Fibroblast of skin of left biceps (primary cell): ENCODE measurements at regions not wholly inside any gene's neighbourhood (a gene's known extent, or its start where the extent isn't known, plus 50 kb on each side); places are given as distances from the start of the nearest gene placed in this dataset.

Experiments used
- DNase-seq, 2 experiments: peaks; one replicate each; pipeline ENCODE4 v3.0.0-alpha.2; 2013; ENCODE audit warnings: low read depth in 2 of 2

DNA sequence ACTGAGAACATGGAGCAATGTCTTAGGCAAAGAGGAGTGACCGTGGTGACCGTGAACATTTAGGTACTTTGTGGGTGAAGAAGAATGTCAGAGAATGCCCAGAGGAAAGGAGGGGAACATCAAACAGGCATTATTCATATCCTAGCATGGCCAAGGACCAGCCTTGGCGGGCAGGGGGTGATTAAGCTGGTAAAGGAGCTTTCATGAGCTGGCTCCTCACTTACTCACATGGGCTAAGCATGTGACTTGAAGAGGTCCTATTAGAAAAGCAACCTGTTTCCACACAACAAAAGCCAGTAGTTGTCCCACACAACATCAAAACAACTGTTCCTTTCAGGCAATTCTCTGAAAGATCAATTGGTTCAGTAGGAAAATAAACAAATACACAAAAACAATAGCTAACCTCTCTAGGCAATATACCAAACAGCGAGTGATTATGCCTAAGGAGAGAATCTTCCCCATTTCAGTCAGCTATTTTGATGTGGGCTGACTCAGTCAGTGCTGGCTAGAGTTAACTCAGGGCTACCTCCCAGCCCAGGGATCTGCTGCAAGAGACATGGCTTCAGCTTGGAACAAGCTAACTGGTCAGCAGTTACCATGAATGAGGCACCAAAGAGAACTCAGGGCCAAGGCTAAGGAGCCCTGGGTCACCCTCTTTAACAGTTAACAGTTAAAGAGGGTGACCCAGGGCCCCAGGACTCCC is 283.5 kb downstream of the ARHGAP12 start:
- DNase-seq, result no peak

DNA sequence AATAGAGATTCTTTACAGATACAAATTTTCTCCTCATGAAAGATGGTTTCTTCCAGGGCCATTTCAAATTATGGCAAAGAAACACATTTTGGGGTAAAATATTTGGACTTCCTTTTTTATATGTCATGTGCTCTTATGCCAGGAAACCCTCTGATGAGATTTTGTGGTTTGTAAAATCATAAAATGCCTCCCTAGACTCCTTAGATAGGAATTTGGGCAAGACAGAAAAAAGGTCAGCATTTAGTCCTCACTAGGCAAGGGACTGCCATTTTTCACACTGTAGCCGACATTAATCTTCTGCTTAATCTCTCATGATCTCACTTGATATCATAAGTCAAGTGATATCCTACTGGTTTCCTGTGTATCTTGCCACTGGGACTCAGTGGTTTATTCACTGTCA is 286.4 kb downstream of the ARHGAP12 start:
- DNase-seq, result no peak

DNA sequence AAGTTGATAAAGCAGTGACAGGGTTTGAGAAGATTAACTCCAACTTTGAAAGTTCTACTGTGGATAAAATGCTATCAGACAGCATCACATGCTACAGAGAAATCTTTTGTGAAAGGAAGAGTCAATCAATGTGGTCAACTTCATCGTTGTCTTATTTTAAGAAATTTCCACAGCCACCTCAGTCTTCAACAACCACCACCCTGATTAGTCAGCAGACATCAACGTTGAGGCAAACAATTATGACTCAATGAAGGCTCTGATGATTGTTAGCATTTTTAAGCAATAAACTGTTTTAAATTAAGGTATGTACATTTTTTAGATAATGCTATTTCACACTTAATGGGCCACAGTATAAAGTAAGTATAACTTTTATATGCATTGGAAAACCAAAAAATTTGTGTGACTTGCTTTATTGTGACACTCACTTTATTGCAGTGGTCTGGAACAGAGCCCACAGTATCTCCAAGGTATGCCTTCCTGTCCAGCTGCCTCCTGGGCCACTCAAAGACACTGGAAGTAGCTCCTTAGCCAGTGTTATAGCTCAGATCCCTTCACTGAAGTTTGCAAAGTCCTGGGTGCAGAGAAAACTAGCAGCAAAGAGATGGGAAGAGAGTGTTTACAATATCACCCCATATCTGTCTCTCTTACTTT is 293.1 kb downstream of the ARHGAP12 start:
- DNase-seq, result no peak

DNA sequence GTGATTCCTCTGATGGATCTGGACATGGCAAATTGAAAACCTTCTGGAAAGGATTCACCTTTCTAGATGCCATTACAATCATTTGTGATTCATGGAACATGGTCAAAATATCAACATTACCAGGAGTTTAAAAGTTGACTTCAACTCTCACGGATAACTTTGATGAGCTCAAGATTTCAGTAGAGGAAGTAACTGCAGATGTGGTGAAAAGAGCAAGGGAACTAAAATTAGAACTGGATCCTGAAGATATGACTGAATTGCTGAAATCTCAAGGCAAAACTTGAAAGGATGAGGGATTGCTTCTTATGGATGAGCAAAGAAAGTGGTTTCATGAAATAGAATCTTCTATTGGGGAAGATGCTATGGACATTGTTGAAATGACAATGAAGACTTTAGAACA is 293.6 kb downstream of the ARHGAP12 start:
- no peak for DNase-seq

DNA sequence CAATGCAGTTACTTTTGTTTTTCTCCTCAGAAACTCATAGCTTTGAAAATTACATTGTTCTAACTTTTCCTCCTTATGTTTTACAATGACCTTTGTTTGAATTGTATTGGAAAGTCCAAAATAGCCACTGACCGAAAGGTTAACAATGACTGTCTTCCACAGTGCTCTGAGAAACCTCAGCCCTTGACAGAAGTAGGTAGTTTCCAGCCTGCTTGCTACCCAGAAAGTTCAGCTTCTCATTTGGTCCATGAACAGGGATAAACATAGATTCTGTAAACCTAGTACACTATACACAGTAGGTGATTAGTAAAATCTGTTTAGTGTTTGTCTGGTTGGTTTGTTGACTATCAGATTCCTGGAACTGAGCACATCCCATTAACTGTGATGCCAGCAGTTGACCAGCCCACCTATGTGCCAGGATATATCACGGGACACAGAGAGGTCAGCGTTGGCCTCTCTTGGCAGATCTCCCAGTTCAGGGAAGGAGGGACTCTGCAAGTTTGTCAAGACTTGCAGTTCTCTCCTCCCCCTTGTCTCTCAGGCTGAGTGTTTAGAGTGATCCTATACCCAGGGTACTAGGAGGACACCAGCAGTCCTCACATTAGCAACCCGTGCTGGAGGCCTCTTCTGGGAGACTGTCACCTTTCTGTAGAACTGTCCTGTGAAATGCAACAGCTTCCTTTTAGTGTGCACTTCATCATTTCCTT is 297.6 kb downstream of the ARHGAP12 start:
- DNase-seq, result no peak

DNA sequence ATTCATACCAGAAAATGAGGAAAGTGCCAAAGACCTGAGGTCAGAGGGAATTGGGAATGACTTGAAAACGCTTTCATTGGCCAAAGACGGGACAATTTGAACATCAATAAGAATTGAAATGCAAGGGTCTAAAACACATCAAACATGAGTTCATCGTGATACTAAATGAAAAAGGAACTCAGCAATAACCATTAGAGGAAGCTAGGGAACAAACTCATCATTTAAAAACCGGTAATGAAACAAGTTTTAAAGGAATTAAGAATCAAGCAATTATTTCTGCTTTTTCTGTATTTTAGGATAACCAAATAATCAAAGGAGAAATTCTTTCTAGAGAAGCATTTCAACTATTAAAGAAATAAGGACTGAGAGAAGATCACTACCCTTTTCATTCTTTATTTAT is 303.1 kb downstream of the ARHGAP12 start:
- no peak for DNase-seq

DNA sequence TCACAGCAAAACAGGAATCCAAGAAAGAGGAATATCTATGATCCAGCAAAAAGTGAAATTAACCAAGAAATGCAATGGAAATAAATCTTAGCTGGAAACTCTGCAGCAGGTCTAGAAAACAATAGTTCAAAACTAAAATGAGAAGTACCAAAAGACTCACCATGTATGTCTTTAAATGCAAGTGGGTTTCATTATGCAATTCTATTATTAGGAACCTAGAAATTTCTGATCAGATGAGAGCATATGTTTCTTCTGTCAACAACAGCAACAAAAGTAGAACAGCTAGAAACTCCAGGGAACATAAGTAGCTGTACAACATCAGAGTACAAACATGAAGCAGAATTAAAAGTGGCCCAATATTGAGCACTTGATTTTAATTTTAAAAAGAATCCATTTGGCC is 304.0 kb downstream of the ARHGAP12 start:
- DNase-seq, result no peak

DNA sequence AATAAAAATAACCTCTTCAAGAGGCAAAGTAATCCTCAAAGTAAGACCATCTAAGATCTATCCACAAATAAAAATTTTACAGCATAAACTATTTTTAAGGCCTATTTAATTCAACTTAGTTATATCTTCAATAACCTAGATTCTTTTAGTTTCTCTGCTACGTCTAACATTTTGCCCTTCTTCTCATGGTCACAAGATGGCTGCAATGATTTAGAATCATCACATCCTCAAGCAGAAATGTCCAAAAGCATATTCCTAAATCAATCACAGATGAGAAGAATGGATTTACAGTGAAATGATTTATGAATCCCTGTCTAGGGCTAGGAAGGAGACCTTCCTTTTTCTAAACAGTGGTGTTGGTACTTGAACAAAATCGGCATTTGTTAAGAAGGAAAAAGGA is 304.7 kb downstream of the ARHGAP12 start:
- peak in 1 of 2 experiments; percentile 54 for DNase-seq

DNA sequence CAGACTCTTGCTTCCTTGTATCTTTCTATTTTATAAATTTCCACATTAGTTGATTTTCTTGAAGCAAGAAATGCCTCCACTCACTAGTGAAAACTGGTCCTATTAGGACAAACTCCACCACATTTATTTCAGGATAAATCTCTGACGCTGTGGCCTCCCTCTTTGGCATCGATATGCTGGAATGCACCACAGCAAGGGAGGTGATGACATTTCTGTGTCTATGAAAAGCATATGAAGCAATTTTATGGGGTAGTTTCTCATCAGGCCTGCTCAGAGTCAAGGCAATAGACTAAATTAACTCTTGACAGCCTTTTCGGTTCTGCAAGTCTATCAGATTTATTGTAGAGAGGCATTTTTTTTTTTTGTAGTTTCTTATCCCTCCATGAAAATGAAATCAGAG is 304.4 kb downstream of the ZEB1 start:
- peak; percentile 96 to 97 for DNase-seq

DNA sequence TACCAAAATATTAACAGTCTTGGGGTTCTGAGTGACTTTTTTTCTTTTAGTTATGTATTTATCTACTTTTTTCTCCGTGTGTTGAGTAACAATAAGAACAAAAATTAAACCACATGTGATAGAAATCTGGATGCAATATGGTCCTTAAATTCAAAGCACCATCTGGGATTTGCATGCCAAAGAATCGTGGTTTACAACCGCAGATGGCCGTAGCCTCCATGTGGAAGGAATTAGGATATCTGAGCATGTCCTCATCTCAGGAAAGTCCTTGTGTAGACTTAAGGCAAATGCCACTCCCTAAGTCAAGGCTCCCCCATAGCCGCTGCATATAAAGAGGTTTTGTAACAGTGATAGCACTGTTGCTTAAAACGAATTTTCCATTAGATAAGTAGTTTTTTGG is 304.0 kb downstream of the ZEB1 start:
- peak; percentile 97 for DNase-seq

DNA sequence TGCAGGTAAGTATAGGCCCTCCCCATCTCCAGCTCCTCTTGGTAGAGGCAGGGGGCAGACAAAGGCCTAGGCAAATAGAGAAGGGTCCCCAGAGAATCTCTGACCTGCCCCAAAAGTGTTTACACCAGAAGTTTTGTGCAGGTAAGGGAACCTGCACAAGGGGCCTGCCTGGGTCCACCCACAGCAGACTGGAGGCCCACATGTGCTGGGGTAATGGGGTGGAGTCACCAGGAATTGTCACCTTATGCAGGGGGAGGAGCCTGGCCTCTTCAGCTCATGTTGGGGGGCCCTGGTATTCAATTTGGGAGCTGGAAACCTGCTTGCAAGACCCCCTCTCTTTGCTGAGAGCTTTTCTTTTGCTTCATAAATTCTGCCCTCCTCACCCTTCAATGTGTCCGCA is 302.7 kb downstream of the ZEB1 start:
- no peak for DNase-seq

DNA sequence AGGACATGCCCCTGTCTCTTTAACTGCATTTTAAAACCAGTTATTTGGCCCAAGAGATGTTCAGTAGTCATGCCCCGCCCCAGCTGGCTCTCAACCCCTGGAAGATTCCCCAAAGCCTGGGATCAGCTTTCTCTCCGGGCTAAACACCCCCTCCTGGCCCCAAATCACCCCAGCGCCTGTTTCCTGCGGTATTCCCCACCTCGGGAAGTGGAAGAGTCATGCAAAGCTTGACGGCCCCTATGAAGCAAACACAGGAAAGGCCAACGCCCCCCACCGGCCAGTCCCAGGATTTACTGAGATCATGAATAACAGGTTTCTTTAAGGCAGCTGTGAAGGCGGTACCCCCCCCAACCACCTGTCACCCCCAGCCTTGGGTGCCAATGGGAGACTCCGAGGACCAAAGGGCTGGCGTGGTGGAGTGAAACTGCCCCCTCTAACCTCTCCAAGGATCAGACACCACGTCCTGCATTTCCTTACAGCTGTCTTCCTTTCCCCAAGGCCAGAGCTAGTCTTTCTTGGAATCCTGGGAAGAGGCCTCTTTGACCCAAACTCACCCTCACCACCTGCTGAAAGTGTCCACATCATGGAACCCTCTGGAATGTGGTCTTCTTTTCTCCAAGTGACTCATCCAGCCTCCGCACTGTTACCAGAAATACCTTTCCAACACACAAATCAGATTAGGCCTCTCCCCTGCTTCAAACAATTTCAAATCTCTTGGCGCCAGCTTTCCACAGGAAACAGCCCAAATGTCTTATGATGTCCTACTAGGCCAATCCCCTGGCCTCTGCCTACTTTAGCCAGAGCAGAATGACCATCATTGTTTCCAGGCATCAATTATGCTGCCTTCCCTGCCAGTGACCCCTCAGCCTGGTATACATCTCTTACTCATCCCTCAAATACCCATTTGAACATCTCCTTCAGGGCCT is 301.5 kb downstream of the ZEB1 start:
- DNase-seq, result peak; percentile 60 to 61

DNA sequence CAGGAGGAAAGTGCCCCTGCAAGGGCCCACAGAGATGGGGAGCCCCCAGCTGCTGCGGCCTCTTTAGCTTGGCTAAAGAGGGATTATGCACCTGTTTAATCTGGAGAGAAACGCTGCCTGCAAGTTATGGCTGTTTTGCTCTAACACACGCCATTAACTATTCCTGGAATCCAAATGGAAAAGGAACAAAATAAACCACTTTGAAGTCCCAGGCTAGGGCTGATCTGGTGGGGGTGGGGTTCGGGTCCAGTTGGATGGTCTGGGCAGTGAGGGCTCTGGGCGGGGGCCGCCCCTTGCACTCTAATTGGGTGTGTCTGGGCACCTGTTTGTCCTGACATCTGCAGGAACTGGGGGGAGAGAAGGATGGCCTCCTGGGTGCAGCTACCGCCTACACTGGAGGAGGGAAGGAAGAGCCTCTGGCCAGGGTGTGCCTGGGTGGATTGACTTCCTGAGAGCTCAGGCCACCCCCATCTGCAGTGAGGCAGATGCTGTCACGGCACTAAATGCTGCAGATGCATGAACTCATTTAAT is 300.6 kb downstream of the ZEB1 start:
- no peak for DNase-seq

DNA sequence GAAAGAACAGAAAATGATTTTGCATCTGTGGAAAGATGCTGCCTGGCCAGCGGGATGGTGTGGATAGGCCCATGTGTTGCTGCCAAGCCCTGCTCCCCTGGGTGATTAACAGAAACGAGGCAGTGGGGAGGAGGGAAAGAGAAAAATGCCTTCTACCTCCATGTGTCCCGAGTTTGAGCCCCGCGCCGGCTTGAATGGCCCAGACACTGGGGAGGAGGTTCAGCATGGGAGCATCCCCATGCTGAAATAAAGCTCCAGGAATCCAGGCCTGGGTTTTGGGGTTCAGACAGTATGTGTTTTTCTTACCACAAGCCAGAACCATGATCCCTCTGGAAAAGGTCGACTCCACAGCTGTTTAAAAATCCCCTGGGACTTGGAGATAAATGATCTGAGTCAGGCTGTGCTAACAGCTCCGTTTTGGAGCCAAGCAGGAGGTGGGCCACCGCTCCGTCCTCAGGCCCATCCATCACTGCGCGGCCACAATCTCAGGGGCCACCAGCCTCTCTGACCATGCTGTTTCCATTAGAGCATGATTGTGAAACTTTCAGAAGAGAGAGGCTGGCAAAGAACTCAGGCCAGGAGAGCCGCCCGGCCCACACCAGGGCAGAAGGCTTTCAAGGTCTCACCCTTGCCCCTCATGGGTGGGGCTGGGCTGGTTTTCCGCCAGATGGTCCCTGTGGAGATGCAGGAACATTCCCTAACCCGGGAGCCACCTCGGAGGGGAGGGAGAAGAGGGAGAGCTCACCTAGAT is 299.7 kb downstream of the ZEB1 start:
- DNase-seq, result peak; percentile 93 to 95

DNA sequence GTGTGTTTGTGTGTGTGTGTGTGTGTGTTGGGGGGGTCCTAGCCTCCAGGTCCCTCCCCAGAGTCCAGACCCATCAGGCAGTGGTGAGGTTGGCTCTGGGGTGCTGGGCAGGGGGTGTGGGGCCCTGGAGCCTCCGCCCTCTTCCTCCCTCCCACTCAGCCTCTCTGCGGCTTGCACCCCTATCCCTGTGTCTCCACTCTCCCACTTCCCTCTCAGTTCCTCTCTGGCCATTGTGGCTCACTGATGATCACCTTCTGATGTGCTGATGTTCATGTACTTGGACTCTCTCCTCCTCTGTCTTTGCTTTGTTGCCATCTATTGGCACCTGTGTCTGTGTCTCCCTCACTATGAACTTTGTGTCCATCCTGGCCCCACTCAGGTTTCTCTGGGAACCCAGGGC is 298.7 kb downstream of the ZEB1 start:
- DNase-seq, result no peak

DNA sequence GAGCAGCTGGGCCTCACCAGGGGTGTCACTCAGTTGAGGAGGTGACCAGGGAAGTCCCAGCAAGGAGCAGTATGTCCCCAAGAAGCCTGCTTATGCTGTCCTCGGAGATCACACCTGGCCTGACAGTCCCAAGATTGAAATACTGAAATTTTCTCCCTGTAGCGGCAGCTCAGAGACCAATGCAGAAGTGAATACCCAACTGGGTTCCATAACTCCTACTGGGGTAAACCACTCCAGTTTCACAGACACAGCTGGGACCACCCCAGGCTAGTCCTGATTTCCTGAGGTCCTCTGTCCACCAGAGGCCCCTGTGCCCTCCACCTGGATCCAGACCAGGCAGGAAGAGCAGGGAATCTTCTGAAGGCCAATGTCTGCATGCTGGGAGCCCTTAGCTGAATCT is 298.1 kb downstream of the ZEB1 start:
- no peak for DNase-seq

DNA sequence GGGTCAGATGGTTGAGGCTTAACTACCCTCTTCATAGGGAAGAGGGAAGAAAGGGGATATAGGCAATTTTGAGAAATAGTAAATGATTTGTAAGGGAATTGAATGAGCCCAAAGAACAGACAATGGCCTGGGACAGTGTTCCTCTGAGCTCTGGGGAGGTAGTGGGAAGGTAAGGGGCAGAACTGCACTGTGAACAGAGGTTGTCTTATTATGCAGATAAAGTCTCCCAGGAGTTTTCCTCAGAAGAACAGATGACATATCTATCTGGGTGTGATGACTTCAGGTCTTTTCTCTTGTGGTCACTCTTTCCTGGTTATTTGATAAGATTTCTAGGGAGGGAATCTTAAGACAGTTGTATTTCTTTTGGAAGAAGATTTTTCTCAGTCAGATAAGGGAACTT is 296.1 kb downstream of the ZEB1 start:
- DNase-seq, result no peak

DNA sequence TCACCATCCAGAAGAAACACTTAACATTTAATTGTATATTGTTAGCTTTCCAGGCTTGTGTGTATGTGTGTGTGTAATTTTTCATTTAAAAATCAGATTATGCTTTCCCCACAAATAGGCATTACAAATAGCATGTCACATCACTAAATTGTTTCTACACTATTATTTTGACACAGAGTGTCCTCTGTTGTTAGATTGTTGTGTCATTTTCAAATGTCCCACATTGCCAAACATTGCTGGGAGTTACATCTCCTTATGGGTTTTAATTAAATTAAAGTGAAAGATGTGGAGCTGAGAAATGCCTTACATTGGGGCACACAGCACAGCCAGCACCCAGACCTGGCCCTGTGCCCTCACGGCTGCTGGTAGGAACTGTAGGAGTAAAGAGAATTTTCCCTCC is 295.6 kb downstream of the ZEB1 start:
- no peak for DNase-seq

DNA sequence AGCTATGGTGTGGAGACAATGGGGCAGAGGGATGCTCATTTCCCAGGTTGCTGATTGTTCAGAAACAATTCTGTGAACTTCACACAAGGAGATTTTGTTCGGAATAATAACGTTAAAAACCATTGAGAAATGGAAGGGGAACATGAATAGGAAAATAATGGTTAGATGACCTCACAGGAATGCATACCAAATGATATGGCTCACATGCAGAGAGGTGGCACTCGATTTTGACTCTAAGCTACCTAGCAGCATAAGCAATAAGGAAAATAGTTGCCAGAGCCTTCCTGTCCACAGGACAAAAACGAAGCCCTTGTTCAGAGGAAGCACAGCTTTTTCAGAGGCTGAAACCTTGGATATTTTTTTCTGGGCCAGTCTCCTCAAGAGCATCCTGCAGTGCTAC is 293.1 kb downstream of the ZEB1 start:
- no peak for DNase-seq

DNA sequence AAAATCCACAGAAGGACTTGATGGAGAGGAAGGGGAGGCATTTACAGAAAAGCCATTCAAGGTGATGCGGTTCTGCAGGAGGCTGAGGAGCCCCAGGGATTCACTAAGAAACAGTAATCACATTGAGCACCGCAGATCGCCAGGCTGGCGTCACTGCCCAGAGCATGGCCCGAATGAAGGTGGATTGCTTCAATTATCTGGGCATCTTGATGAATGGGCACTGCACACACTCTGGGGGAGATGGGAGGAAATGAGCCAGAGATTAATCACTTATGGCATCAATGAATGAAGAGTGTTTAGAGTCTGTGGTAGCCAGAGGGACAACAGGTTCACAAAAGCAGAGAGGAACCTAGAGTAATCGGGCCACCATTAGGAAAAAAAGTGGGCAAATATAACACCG is 292.1 kb downstream of the ZEB1 start:
- DNase-seq, result no peak

DNA sequence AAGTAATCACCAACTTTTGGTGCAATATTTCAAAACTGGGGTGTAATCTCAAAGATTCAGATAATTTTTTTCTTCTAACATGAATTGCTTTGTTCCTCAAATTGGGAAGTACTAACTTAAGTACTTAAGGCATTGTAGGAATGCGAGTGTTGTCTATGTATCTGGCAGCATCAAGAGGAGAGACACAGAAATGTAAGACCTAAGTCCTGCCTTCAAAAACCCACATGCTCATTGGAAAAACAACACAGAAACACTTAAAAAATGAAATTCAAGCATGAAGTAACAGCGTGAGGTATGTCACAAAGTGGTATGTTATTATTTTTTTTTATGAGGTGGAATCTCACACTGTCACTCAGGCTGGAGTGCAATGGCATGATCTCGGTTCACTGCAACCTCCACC is 288.5 kb downstream of the ZEB1 start:
- no peak for DNase-seq
